Neural progenitor cell (in vitro differentiated cells): ENCODE measurements at regions not wholly inside any gene's neighbourhood (a gene's known extent, or its start where the extent isn't known, plus 50 kb on each side); places are given as distances from the start of the nearest gene placed in this dataset.

ENCODE experiments used
- DNase-seq: peaks from one replicate; pipeline ENCODE4 v3.0.0-alpha.2; 2016; ENCODE audit warnings: low spot score
- H2AFZ ChIP-seq: fragments of 200-600 bp; sonication (generic); replicated peaks from 2 replicates; pipeline ENCODE4 v1.6.1; 2016; ENCODE audit warnings: antibody characterized with exemption
- H3F3A ChIP-seq: fragments of 200-600 bp; sonication (generic); 2 replicates; pipeline ENCODE4 v1.6.1; 2016; ENCODE audit warnings: antibody characterized with exemption, low read depth
- H3K27ac ChIP-seq: fragments of 200-600 bp; sonication (generic); 2 replicates; pipeline ENCODE4 v1.5.1; 2016; ENCODE audit warnings: mild to moderate bottlenecking
- H3K27me3 ChIP-seq: fragments of 200-600 bp; sonication (generic); 2 replicates; pipeline ENCODE4 v1.6.1; 2016; ENCODE audit warnings: mild to moderate bottlenecking, moderate library complexity
- H3K36me3 ChIP-seq: fragments of 200-600 bp; sonication (generic); 2 replicates; pipeline ENCODE4 v1.5.1; 2016
- H3K4me1 ChIP-seq: fragments of 200-600 bp; sonication (generic); 2 replicates; pipeline ENCODE4 v1.6.1; 2016; ENCODE audit warnings: mixed run types
- H3K4me2 ChIP-seq: fragments of 200-600 bp; sonication (generic); 2 replicates; pipeline ENCODE4 v1.6.1; 2016
- H3K4me3 ChIP-seq: fragments of 200-600 bp; sonication (generic); 2 replicates; pipeline ENCODE4 v1.5.1; 2016
- H3K79me2 ChIP-seq: fragments of 200-600 bp; sonication (generic); 2 replicates; pipeline ENCODE4 v1.6.1; 2016; ENCODE audit warnings: low read depth
- H3K9ac ChIP-seq: fragments of 200-600 bp; sonication (generic); 2 replicates; pipeline ENCODE4 v1.6.1; 2016
- H3K9me3 ChIP-seq: fragments of 200-600 bp; sonication (generic); 2 replicates; pipeline ENCODE4 v1.5.1; 2016; ENCODE audit warnings: low read depth
- H4K20me1 ChIP-seq: fragments of 200-600 bp; sonication (generic); 2 replicates; pipeline ENCODE4 v1.6.1; 2016; ENCODE audit warnings: low read depth
- H3K27ac Mint-ChIP-seq: 3 replicates; pipeline ENCODE4 v1.8.0; 2021; ENCODE audit warnings: mixed read lengths
- H3K27me3 Mint-ChIP-seq: 2 replicates; pipeline ENCODE4 v1.8.0; 2022; ENCODE audit warnings: low read depth, mild to moderate bottlenecking, inconsistent platforms, moderate library complexity, mixed read lengths; ENCODE audit not compliant: insufficient read depth
- H3K36me3 Mint-ChIP-seq: 3 replicates; pipeline ENCODE4 v1.8.0; 2021; ENCODE audit warnings: mixed read lengths
- H3K4me1 Mint-ChIP-seq: 3 replicates; pipeline ENCODE4 v1.8.0; 2021; ENCODE audit warnings: mixed read lengths
- H3K4me3 Mint-ChIP-seq: 3 replicates; pipeline ENCODE4 v1.8.0; 2021; ENCODE audit warnings: mild to moderate bottlenecking, moderate library complexity, mixed read lengths
- H3K9me3 Mint-ChIP-seq: 3 replicates; pipeline ENCODE4 v1.8.0; 2020; ENCODE audit warnings: mixed read lengths
- CTCF ChIP-seq: fragments of 200-600 bp; sonication (generic); IDR thresholded peaks from 2 replicates; pipeline ENCODE4 v1.5.1; 2017; ENCODE audit warnings: antibody characterized with exemption, mild to moderate bottlenecking
- EZH2 ChIP-seq: fragments of 200-600 bp; sonication (generic); IDR thresholded peaks from 2 replicates; pipeline ENCODE4 v1.6.1; 2017; ENCODE audit warnings: antibody characterized with exemption, mild to moderate bottlenecking, moderate library complexity
- EZH2phosphoT487 ChIP-seq: fragments of 200-600 bp; sonication (generic); IDR thresholded peaks from 2 replicates; pipeline ENCODE4 v1.6.1; 2017; ENCODE audit warnings: antibody characterized with exemption

DNA sequence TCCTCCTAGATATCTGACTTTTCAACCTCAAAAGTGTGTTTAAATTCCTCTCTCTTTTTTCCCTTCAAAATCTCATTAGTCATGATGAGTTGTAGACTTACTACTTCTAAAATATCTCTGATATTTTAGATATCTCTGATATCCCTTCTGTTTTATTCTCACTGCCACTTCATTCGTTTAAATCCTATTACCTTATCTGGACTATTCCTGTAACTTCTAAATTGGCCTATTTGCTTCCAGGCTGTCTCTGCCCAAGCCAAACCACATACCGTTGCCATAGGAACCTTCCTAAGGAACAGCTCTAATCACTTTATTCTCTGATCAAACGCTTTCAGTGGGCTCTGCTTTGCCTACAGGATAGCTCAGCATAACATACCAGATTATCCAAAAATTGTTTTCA, 333.1 kb upstream of the CHRM3 start:
- no peaks in the 10 kb centered on the region for H3K79me2 ChIP-seq
- no peaks in the 10 kb centered on the region for H3F3A ChIP-seq
- H3K36me3 Mint-ChIP-seq = no peaks in the 10 kb centered on the region
- TF ChIP-seq CTCF (no peak), EZH2 (no peak), EZH2phosphoT487 (no peak)
- peaks cover 6% of the 10 kb centered on the region for H3K9me3 Mint-ChIP-seq
- no peak overlapping the region for H3K27ac ChIP-seq
- H3K9ac ChIP-seq = no peak overlapping the region
- no peaks in the 10 kb centered on the region for H4K20me1 ChIP-seq
- no peaks in the 10 kb centered on the region for H3K36me3 ChIP-seq
- no peak overlapping the region for H3K4me2 ChIP-seq
- H3K27me3 Mint-ChIP-seq = peaks cover 2% of the 10 kb centered on the region
- no peaks in the 10 kb centered on the region for H3K27me3 ChIP-seq
- no peaks in the 10 kb centered on the region for H3K4me1 ChIP-seq
- H3K27ac Mint-ChIP-seq = no peak overlapping the region
- peaks cover 9% of the 10 kb centered on the region for H3K4me1 Mint-ChIP-seq
- DNase-seq = no peak
- H2AFZ ChIP-seq = no peak overlapping the region
- H3K9me3 ChIP-seq = no peaks in the 10 kb centered on the region
- H3K4me3 ChIP-seq = no peak overlapping the region
- no peak overlapping the region for H3K4me3 Mint-ChIP-seq

DNA sequence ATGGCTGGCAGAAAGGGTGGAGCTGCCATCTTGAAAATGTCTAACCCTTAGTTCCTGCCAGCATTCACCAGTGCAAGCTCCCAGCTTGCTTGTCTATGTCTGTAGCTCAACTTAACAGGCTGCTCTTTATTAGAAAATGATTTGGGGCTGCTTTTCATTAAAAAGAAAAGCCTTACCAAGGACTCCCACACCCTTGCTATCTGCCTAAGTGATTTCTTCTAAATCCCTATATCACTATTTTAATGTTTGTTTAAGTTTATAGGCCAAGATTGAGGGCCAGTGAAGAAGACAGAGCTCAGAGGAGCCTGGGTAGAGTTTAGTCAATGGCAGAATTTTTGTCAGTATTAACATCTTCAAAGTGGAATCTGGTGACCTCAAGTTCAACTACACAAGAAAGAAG, 336.8 kb upstream of the CHRM3 start:
- H3K4me1 ChIP-seq = no peaks in the 10 kb centered on the region
- no peaks in the 10 kb centered on the region for H3F3A ChIP-seq
- no peak for TF ChIP-seq EZH2phosphoT487
- TF ChIP-seq EZH2 = no peak
- TF ChIP-seq CTCF = no peak
- H3K9me3 ChIP-seq = no peaks in the 10 kb centered on the region
- H3K4me1 Mint-ChIP-seq = peaks cover 9% of the 10 kb centered on the region
- H3K9ac ChIP-seq = no peak overlapping the region
- no peak overlapping the region for H2AFZ ChIP-seq
- H3K36me3 ChIP-seq = no peaks in the 10 kb centered on the region
- no peaks in the 10 kb centered on the region for H4K20me1 ChIP-seq
- H3K4me2 ChIP-seq = no peak overlapping the region
- no peak overlapping the region for H3K27ac ChIP-seq
- DNase-seq = no peak
- no peaks in the 10 kb centered on the region for H3K9me3 Mint-ChIP-seq
- H3K4me3 ChIP-seq = no peak overlapping the region
- H3K36me3 Mint-ChIP-seq = no peaks in the 10 kb centered on the region
- H3K27me3 ChIP-seq = no peaks in the 10 kb centered on the region
- H3K4me3 Mint-ChIP-seq = no peak overlapping the region
- H3K27ac Mint-ChIP-seq = no peak overlapping the region
- H3K27me3 Mint-ChIP-seq = no peaks in the 10 kb centered on the region
- H3K79me2 ChIP-seq = no peaks in the 10 kb centered on the region

DNA sequence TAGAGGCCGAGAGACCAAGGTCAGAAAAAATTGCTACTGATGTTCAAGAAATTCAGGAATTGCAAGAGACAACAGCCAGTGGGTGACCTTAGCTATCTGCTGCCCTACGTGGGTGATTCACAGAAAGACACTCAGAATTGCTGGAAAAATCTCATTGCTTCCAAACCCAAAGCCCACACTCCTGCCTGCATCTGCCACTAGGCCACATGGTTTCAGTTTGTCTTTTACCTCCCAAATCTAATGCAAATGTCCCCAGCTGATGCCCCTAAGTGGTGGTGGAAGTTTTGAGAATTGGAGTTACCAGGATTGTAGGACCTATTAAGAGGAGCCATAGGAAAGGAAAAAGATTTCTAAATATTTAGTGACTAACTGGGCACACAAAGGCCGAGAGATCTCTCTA, 341.5 kb upstream of the CHRM3 start:
- no peaks in the 10 kb centered on the region for H3K36me3 Mint-ChIP-seq

More for the DNA sequence above, 341.5 kb upstream of the CHRM3 start:
- Mint-ChIP-seq H3K27me3 (no peaks in the 10 kb centered on the region), H3K4me3 (no peak overlapping the region), H3K9me3 (no peaks in the 10 kb centered on the region), H3K27ac (no peak overlapping the region), H3K4me1 (no peaks in the 10 kb centered on the region)
- TF ChIP-seq EZH2 = no peak
- no peak for TF ChIP-seq EZH2phosphoT487
- TF ChIP-seq CTCF = no peak
- H3K4me2 ChIP-seq = no peak overlapping the region
- no peak overlapping the region for H3K9ac ChIP-seq
- H3K36me3 ChIP-seq = no peaks in the 10 kb centered on the region
- no peak overlapping the region for H3K4me3 ChIP-seq
- no peak for DNase-seq
- no peak overlapping the region for H2AFZ ChIP-seq
- H3K79me2 ChIP-seq = no peaks in the 10 kb centered on the region
- no peaks in the 10 kb centered on the region for H3F3A ChIP-seq
- no peaks in the 10 kb centered on the region for H3K27me3 ChIP-seq
- H3K4me1 ChIP-seq = no peaks in the 10 kb centered on the region
- no peaks in the 10 kb centered on the region for H4K20me1 ChIP-seq
- H3K27ac ChIP-seq = no peak overlapping the region
- no peaks in the 10 kb centered on the region for H3K9me3 ChIP-seq
